GM23338 (cell line): ENCODE measurements at regions not wholly inside any gene's neighbourhood (a gene's known extent, or its start where the extent isn't known, plus 50 kb on each side); places are given as distances from the start of the nearest gene placed in this dataset.

Source experiments
- ATAC-seq: fragments of 200-7000 bp; cut with Tn5 transposase; 3 replicates; pipeline ENCODE4 v1.9.1; 2020
- DNase-seq: peaks from one replicate; pipeline ENCODE4 v3.0.0-alpha.2; 2015; ENCODE audit warnings: low spot score
- H2AFZ ChIP-seq: fragments of 200-600 bp; sonication (generic); 2 replicates; pipeline ENCODE4 v1.8.0; 2016; ENCODE audit warnings: antibody characterized with exemption, mild to moderate bottlenecking, moderate library complexity
- H3F3A ChIP-seq: fragments of 200-600 bp; sonication (generic); replicated peaks from 2 replicates; pipeline ENCODE4 v1.8.0; 2017; ENCODE audit warnings: antibody characterized with exemption, mixed run types, low read depth
- H3K27ac ChIP-seq: fragments of 200-600 bp; sonication (generic); 2 replicates; pipeline ENCODE4 v1.6.1; 2016; ENCODE audit warnings: low read depth
- H3K27me3 ChIP-seq: fragments of 200-600 bp; sonication (generic); 2 replicates; pipeline ENCODE4 v1.8.0; 2016; ENCODE audit warnings: mild to moderate bottlenecking, mixed run types, moderate library complexity; ENCODE audit not compliant: insufficient read depth
- H3K36me3 ChIP-seq: fragments of 200-600 bp; sonication (generic); 2 replicates; pipeline ENCODE4 v1.8.0; 2016; ENCODE audit warnings: mild to moderate bottlenecking; ENCODE audit not compliant: insufficient read depth
- H3K4me1 ChIP-seq: fragments of 200-600 bp; sonication (generic); 2 replicates; pipeline ENCODE4 v1.8.0; 2016; ENCODE audit warnings: mild to moderate bottlenecking, moderate library complexity; ENCODE audit not compliant: insufficient read depth
- H3K4me2 ChIP-seq: fragments of 200-600 bp; sonication (generic); 2 replicates; pipeline ENCODE4 v1.7.1; 2017; ENCODE audit warnings: mixed run types
- H3K4me3 ChIP-seq: fragments of 200-600 bp; sonication (generic); 2 replicates; pipeline ENCODE4 v1.6.1; 2016; ENCODE audit warnings: mixed run types
- H3K79me2 ChIP-seq: fragments of 200-600 bp; sonication (generic); replicated peaks from 2 replicates; pipeline ENCODE4 v1.8.0; 2017; ENCODE audit warnings: mild to moderate bottlenecking; ENCODE audit not compliant: insufficient read depth
- H3K9me2 ChIP-seq: fragments of 200-600 bp; sonication (generic); 2 replicates; pipeline ENCODE4 v1.8.0; 2017; ENCODE audit not compliant: insufficient read depth
- H4K20me1 ChIP-seq: fragments of 200-600 bp; sonication (generic); replicated peaks from 2 replicates; pipeline ENCODE4 v1.8.0; 2017; ENCODE audit warnings: mild to moderate bottlenecking; ENCODE audit not compliant: insufficient read depth
- H3K27ac Mint-ChIP-seq: 2 replicates; pipeline ENCODE4 v1.8.0; 2020; ENCODE audit warnings: inconsistent platforms, mild to moderate bottlenecking, moderate library complexity, mixed read lengths
- H3K27me3 Mint-ChIP-seq: 3 replicates; pipeline ENCODE4 v1.8.0; 2022; ENCODE audit warnings: low read depth, mild to moderate bottlenecking, moderate library complexity, mixed read lengths, inconsistent platforms; ENCODE audit not compliant: insufficient read depth, poor library complexity
- H3K36me3 Mint-ChIP-seq: 3 replicates; pipeline ENCODE4 v1.8.0; 2021; ENCODE audit warnings: low read depth, mild to moderate bottlenecking, inconsistent platforms, moderate library complexity, mixed read lengths
- H3K4me1 Mint-ChIP-seq: 3 replicates; pipeline ENCODE4 v1.8.0; 2020; ENCODE audit warnings: mild to moderate bottlenecking, inconsistent platforms, mixed read lengths
- H3K4me3 Mint-ChIP-seq: 3 replicates; pipeline ENCODE4 v1.8.0; 2021; ENCODE audit warnings: moderate library complexity, mild to moderate bottlenecking, inconsistent platforms, mixed read lengths
- H3K9me3 Mint-ChIP-seq: 3 replicates; pipeline ENCODE4 v1.8.0; 2020; ENCODE audit warnings: moderate library complexity, mild to moderate bottlenecking, inconsistent platforms, mixed read lengths
- CREB1 ChIP-seq: fragments of 250-450 bp; sonication (Bioruptor Pico); IDR thresholded peaks from 2 replicates; pipeline ENCODE4 v1.5.0; 2020; ENCODE audit warnings: low read depth, mild to moderate bottlenecking, moderate library complexity
- CTCF ChIP-seq, 2 experiments: fragments of 200-600 bp in 1 of 2; sonication (generic) in 1 of 2; conservative IDR thresholded peaks; 2 replicates each; pipeline versions ENCODE4 v1.5.1 to v1.6.1; 2016 to 2017; ENCODE audit warnings: antibody characterized with exemption in 2 of 2, low read depth in 2 of 2, mild to moderate bottlenecking in 2 of 2, moderate library complexity in 1 of 2
- ETS1 ChIP-seq: IDR thresholded peaks from 2 replicates; pipeline ENCODE4 v1.6.1; 2016; ENCODE audit warnings: antibody characterized with exemption
- EZH2 ChIP-seq: fragments of 200-600 bp; sonication (generic); IDR thresholded peaks from one replicate; pipeline ENCODE4 v1.8.0; 2017; ENCODE audit warnings: antibody characterized with exemption, mild to moderate bottlenecking, low read depth; ENCODE audit not compliant: unreplicated experiment
- EZH2phosphoT487 ChIP-seq: fragments of 200-600 bp; sonication (generic); IDR thresholded peaks from one replicate; pipeline ENCODE4 v1.8.1; 2018; ENCODE audit warnings: antibody characterized with exemption; ENCODE audit not compliant: unreplicated experiment
- JUNB ChIP-seq: IDR thresholded peaks from one replicate; pipeline ENCODE4 v1.6.1; 2016; ENCODE audit warnings: antibody characterized with exemption; ENCODE audit not compliant: unreplicated experiment
- NANOG ChIP-seq: IDR thresholded peaks from 2 replicates; pipeline ENCODE4 v1.6.1; 2016; ENCODE audit warnings: antibody characterized with exemption, borderline replicate concordance
- POLR2AphosphoS5 ChIP-seq: IDR thresholded peaks from 2 replicates; pipeline ENCODE4 v1.6.1; 2016; ENCODE audit warnings: antibody characterized with exemption, low read depth
- REST ChIP-seq: IDR thresholded peaks from one replicate; pipeline ENCODE4 v1.6.1; 2018; ENCODE audit warnings: antibody characterized with exemption; ENCODE audit not compliant: unreplicated experiment
- STAT1 ChIP-seq: IDR thresholded peaks from one replicate; pipeline ENCODE4 v1.6.1; 2016; ENCODE audit warnings: antibody characterized with exemption; ENCODE audit not compliant: unreplicated experiment
- ZNF114 ChIP-seq: fragments of 250-450 bp; sonication (Bioruptor Pico); IDR thresholded peaks from 2 replicates; pipeline ENCODE4 v1.5.0; 2020; ENCODE audit warnings: mild to moderate bottlenecking, moderate library complexity
- ZNF331 ChIP-seq: fragments of 250-450 bp; sonication (Bioruptor Pico); IDR thresholded peaks from 2 replicates; pipeline ENCODE4 v1.5.0; 2020; ENCODE audit warnings: low read depth, mild to moderate bottlenecking, moderate library complexity
- ZNF462 ChIP-seq: fragments of 250-450 bp; sonication (Bioruptor Pico); IDR thresholded peaks from 2 replicates; pipeline ENCODE4 v1.5.0; 2020; ENCODE audit warnings: mild to moderate bottlenecking, moderate library complexity

GRCh38 chrY:19307627-19308026 lies 436.9 kb downstream of the KDM5D start:
- H3K4me1 Mint-ChIP-seq, result no peaks in the 10 kb centered on the region
- DNase-seq (no peak), ATAC-seq (no peak)
- no peak overlapping the region for H2AFZ ChIP-seq
- no peaks in the 10 kb centered on the region for H4K20me1 ChIP-seq
- H3K4me2 ChIP-seq, result no peak overlapping the region
- no peak overlapping the region for H3K27ac ChIP-seq
- H3K9me3 Mint-ChIP-seq, result no peaks in the 10 kb centered on the region; the same call in 2 of the 3 replicates
- no peaks in the 10 kb centered on the region for H3K4me1 ChIP-seq
- H3F3A ChIP-seq, result no peaks in the 10 kb centered on the region
- H3K36me3 Mint-ChIP-seq, result no peaks in the 10 kb centered on the region; the same call in 2 of the 3 replicates
- no peak overlapping the region for H3K4me3 ChIP-seq
- H3K27ac Mint-ChIP-seq, result no peak overlapping the region
- no peak for TF ChIP-seq ZNF331 (CRISPR knock-in tag)
- TF ChIP-seq STAT1, result no peak
- TF ChIP-seq CTCF (conservative IDR thresholded peaks at IDR 0.05; ENCODE audit: low read depth in 2 of 2), result no peak
- no peak for TF ChIP-seq POLR2AphosphoS5
- TF ChIP-seq EZH2, result no peak
- no peak for TF ChIP-seq CREB1 (CRISPR knock-in tag)
- TF ChIP-seq EZH2phosphoT487, result no peak
- no peak for TF ChIP-seq ZNF462
- TF ChIP-seq ZNF114 (CRISPR knock-in tag), result no peak
- TF ChIP-seq JUNB, result no peak
- TF ChIP-seq ETS1, result no peak
- no peak for TF ChIP-seq NANOG
- TF ChIP-seq REST, result no peak
- H3K36me3 ChIP-seq, result no peaks in the 10 kb centered on the region
- H3K27me3 Mint-ChIP-seq, result no peaks in the 10 kb centered on the region
- no peak overlapping the region for H3K4me3 Mint-ChIP-seq
- H3K9me2 ChIP-seq, result no peaks in the 10 kb centered on the region
- H3K79me2 ChIP-seq, result no peaks in the 10 kb centered on the region
- no peaks in the 10 kb centered on the region for H3K27me3 ChIP-seq
